Immature natural killer cell (primary cell): ENCODE measurements at regions not wholly inside any gene's neighbourhood (a gene's known extent, or its start where the extent isn't known, plus 50 kb on each side); places are given as distances from the start of the nearest gene placed in this dataset.
"Not testable (repeated sequence)": the region's sequence is repeated elsewhere in the genome, so short reads cannot be mapped to it uniquely, and the experiment has no call there.

ENCODE experiments used
- DNase-seq, 3 donors: peaks; one replicate each; pipeline ENCODE4 v3.0.0; 2022; ENCODE audit warnings: mixed read lengths in 1 of 3
- H3K27ac Mint-ChIP-seq, 6 donors: one replicate each; pipeline ENCODE4 v1.8.0; 2020; ENCODE audit warnings: mixed read lengths in 6 of 6, mild to moderate bottlenecking in 5 of 6, inconsistent platforms in 4 of 6, moderate library complexity in 3 of 6
- H3K27me3 Mint-ChIP-seq, 3 donors: one replicate each; pipeline ENCODE4 v1.8.0; 2020 to 2021; ENCODE audit warnings: low read depth in 3 of 3, mild to moderate bottlenecking in 3 of 3, mixed read lengths in 3 of 3, moderate library complexity in 3 of 3, inconsistent platforms in 1 of 3
- H3K36me3 Mint-ChIP-seq, 3 donors: one replicate each; pipeline ENCODE4 v1.8.0; 2020; ENCODE audit warnings: mixed read lengths in 3 of 3, inconsistent platforms in 2 of 3, mild to moderate bottlenecking in 2 of 3
- H3K4me1 Mint-ChIP-seq, 2 donors: one replicate each; pipeline ENCODE4 v1.8.0; 2020; ENCODE audit warnings: inconsistent platforms in 2 of 2, mild to moderate bottlenecking in 2 of 2, mixed read lengths in 2 of 2, moderate library complexity in 1 of 2
- H3K4me3 Mint-ChIP-seq, 5 donors: one replicate each; pipeline ENCODE4 v1.8.0; 2020; ENCODE audit warnings: mild to moderate bottlenecking in 5 of 5, mixed read lengths in 5 of 5, inconsistent platforms in 3 of 5, moderate library complexity in 3 of 5
- H3K9me3 Mint-ChIP-seq, 6 donors: one replicate each; pipeline ENCODE4 v1.8.0; 2020; ENCODE audit warnings: mild to moderate bottlenecking in 6 of 6, mixed read lengths in 6 of 6, inconsistent platforms in 4 of 6, moderate library complexity in 3 of 6

- Mint-ChIP-seq H3K9me3 (peaks cover 0 to 13% (median 7%) of the 10 kb centered on the region in 6 donors), H3K27ac (no peak overlapping the region), H3K36me3 (peaks cover 0 to 1% (median 0%) of the 10 kb centered on the region in 3 donors), H3K27me3 (peaks cover 3 to 6% (median 4%) of the 10 kb centered on the region in 3 donors), H3K4me1 (no peaks in the 10 kb centered on the region), H3K4me3 (no peak overlapping the region)
- no peak for DNase-seq
Observed at GRCh38 chr14:56452940-56453339, 126.7 kb upstream of the TMEM260 start.

- not testable (repeated sequence) for H3K36me3 Mint-ChIP-seq, H3K27ac Mint-ChIP-seq, H3K4me1 Mint-ChIP-seq, H3K4me3 Mint-ChIP-seq, H3K9me3 Mint-ChIP-seq, H3K27me3 Mint-ChIP-seq, DNase-seq
Observed at GRCh38 chr14:56454680-56455079, 124.9 kb upstream of the TMEM260 start.

- no peak overlapping the region for H3K4me3 Mint-ChIP-seq
- H3K9me3 Mint-ChIP-seq = peaks cover 0 to 5% (median under 1%) of the 10 kb centered on the region in 6 donors
- no peak overlapping the region for H3K27ac Mint-ChIP-seq
- H3K4me1 Mint-ChIP-seq = no peaks in the 10 kb centered on the region
- H3K27me3 Mint-ChIP-seq = peaks cover 4 to 12% (median 10%) of the 10 kb centered on the region in 3 donors
- no peaks in the 10 kb centered on the region for H3K36me3 Mint-ChIP-seq
- no peak for DNase-seq
Observed at GRCh38 chr14:56460469-56460868, 119.1 kb upstream of the TMEM260 start.

- H3K4me3 Mint-ChIP-seq = no peak overlapping the region
- no peak for DNase-seq
- peaks cover 0 to 2% (median 0%) of the 10 kb centered on the region in 6 donors for H3K9me3 Mint-ChIP-seq
- H3K27ac Mint-ChIP-seq = no peak overlapping the region
- H3K27me3 Mint-ChIP-seq = peaks cover 4 to 15% (median 12%) of the 10 kb centered on the region in 3 donors
- no peaks in the 10 kb centered on the region for H3K4me1 Mint-ChIP-seq
- no peaks in the 10 kb centered on the region for H3K36me3 Mint-ChIP-seq
Observed at GRCh38 chr14:56461276-56462275, 118.0 kb upstream of the TMEM260 start.

- Mint-ChIP-seq H3K36me3 (no peaks in the 10 kb centered on the region), H3K9me3 (peaks cover 0 to 1% (median 0%) of the 10 kb centered on the region in 6 donors), H3K4me1 (no peaks in the 10 kb centered on the region), H3K4me3 (no peak overlapping the region), H3K27me3 (peaks cover 5 to 14% (median 5%) of the 10 kb centered on the region in 3 donors), H3K27ac (no peak overlapping the region)
- no peak for DNase-seq
Observed at GRCh38 chr14:56463271-56463890, 116.2 kb upstream of the TMEM260 start.

GRCh38 chr14:56471056-56471455, 108.5 kb upstream of the TMEM260 start:
- Mint-ChIP-seq H3K4me3 (no peak overlapping the region), H3K9me3 (peaks cover 0 to 3% (median 0%) of the 10 kb centered on the region in 6 donors), H3K4me1 (no peaks in the 10 kb centered on the region), H3K36me3 (no peaks in the 10 kb centered on the region), H3K27ac (no peak overlapping the region), H3K27me3 (peaks cover 1 to 7% (median 6%) of the 10 kb centered on the region in 3 donors)
- DNase-seq = no peak

GRCh38 chr14:56474419-56475022, 105.1 kb upstream of the TMEM260 start:
- Mint-ChIP-seq H3K9me3 (no peaks in the 10 kb centered on the region), H3K4me1 (no peaks in the 10 kb centered on the region), H3K36me3 (no peaks in the 10 kb centered on the region), H3K27me3 (peaks cover 0 to 3% (median 0%) of the 10 kb centered on the region in 3 donors), H3K27ac (no peak overlapping the region), H3K4me3 (no peak overlapping the region)
- DNase-seq = peak; percentile 31 to 35 (median 32)

GRCh38 chr14:56482310-56482911, 97.2 kb upstream of the TMEM260 start:
- Mint-ChIP-seq H3K27me3 (peaks cover 0 to 1% (median 0%) of the 10 kb centered on the region in 3 donors), H3K4me3 (no peak overlapping the region), H3K9me3 (no peaks in the 10 kb centered on the region), H3K4me1 (no peaks in the 10 kb centered on the region), H3K36me3 (no peaks in the 10 kb centered on the region), H3K27ac (no peak overlapping the region)
- no peak for DNase-seq

- H3K27ac Mint-ChIP-seq = no peak overlapping the region
- H3K9me3 Mint-ChIP-seq = no peaks in the 10 kb centered on the region
Observed at GRCh38 chr14:56487090-56487667, 92.4 kb upstream of the TMEM260 start.

GRCh38 chr14:56487761-56488160, 91.8 kb upstream of the TMEM260 start:
- H3K4me3 Mint-ChIP-seq = no peak overlapping the region
- H3K36me3 Mint-ChIP-seq = no peaks in the 10 kb centered on the region
- DNase-seq = no peak
- H3K9me3 Mint-ChIP-seq = no peaks in the 10 kb centered on the region
- H3K27ac Mint-ChIP-seq = no peak overlapping the region
- H3K4me1 Mint-ChIP-seq = peaks cover 0 to 7% of the 10 kb centered on the region in 2 donors
- peaks cover 0 to 7% (median 1%) of the 10 kb centered on the region in 3 donors for H3K27me3 Mint-ChIP-seq

More at GRCh38 chr14:56487090-56487667, 92.4 kb upstream of the TMEM260 start:
- no peak for DNase-seq
- peaks cover 0 to 7% of the 10 kb centered on the region in 2 donors for H3K4me1 Mint-ChIP-seq
- H3K27me3 Mint-ChIP-seq = peaks cover 0 to 7% (median 1%) of the 10 kb centered on the region in 3 donors
- no peaks in the 10 kb centered on the region for H3K36me3 Mint-ChIP-seq
- H3K4me3 Mint-ChIP-seq = no peak overlapping the region

- no peaks in the 10 kb centered on the region for H3K9me3 Mint-ChIP-seq
- H3K4me3 Mint-ChIP-seq = no peak overlapping the region
- H3K27me3 Mint-ChIP-seq = peaks cover 0 to 7% (median 1%) of the 10 kb centered on the region in 3 donors
- H3K4me1 Mint-ChIP-seq = peaks cover 0 to 7% of the 10 kb centered on the region in 2 donors
- no peak for DNase-seq
- no peaks in the 10 kb centered on the region for H3K36me3 Mint-ChIP-seq
- H3K27ac Mint-ChIP-seq = no peak overlapping the region
Observed at GRCh38 chr14:56488306-56488705, 91.3 kb upstream of the TMEM260 start.

- Mint-ChIP-seq H3K36me3 (no peaks in the 10 kb centered on the region), H3K4me3 (no peak overlapping the region), H3K27ac (no peak overlapping the region), H3K4me1 (peaks cover 0 to 7% of the 10 kb centered on the region in 2 donors), H3K27me3 (peaks cover 0 to 7% (median 1%) of the 10 kb centered on the region in 3 donors), H3K9me3 (no peaks in the 10 kb centered on the region)
- DNase-seq = peak; percentile 5 to 26 (median 21)
Observed at GRCh38 chr14:56490379-56490778, 89.2 kb upstream of the TMEM260 start.
